ENCODE measurements at regions not wholly inside any gene's neighbourhood (a gene's known extent, or its start where the extent isn't known, plus 50 kb on each side); places are given as distances from the start of the nearest gene placed in this dataset.

GRCh38 chr18:79620576-79621165 lies 58.9 kb upstream of the CTDP1 start:
- Mint-ChIP-seq H3K4me1 (ENCODE audit: unreplicated experiment) (no peaks in the 10 kb centered on the region), H3K36me3 (ENCODE audit: unreplicated experiment) (no peaks in the 10 kb centered on the region), H3K9me3 (ENCODE audit: unreplicated experiment) (no peaks in the 10 kb centered on the region), H3K27ac (ENCODE audit: unreplicated experiment) (no peak overlapping the region), H3K4me3 (ENCODE audit: unreplicated experiment) (no peak overlapping the region), H3K27me3 (ENCODE audit: unreplicated experiment) (peaks cover 27% of the 10 kb centered on the region)
- no peak for TF ChIP-seq CTCF (IDR thresholded peaks at IDR 0.05)
- no peak for DNase-seq (ENCODE audit: extremely low spot score, unreplicated experiment)

- Mint-ChIP-seq H3K9me3 (ENCODE audit: unreplicated experiment) (no peaks in the 10 kb centered on the region), H3K27ac (ENCODE audit: unreplicated experiment) (no peak overlapping the region), H3K27me3 (ENCODE audit: unreplicated experiment) (peaks cover 33% of the 10 kb centered on the region), H3K4me1 (ENCODE audit: unreplicated experiment) (no peaks in the 10 kb centered on the region), H3K36me3 (ENCODE audit: unreplicated experiment) (no peaks in the 10 kb centered on the region), H3K4me3 (ENCODE audit: unreplicated experiment) (no peak overlapping the region)
- DNase-seq (ENCODE audit: extremely low spot score, unreplicated experiment) = no peak
- no peak for TF ChIP-seq CTCF (IDR thresholded peaks at IDR 0.05)
These were observed 58.1 kb upstream of the CTDP1 start for GRCh38 chr18:79621501-79621900.

GRCh38 chr18:79622004-79622403 lies 57.6 kb upstream of the CTDP1 start:
- Mint-ChIP-seq H3K27ac (ENCODE audit: unreplicated experiment) (no peak overlapping the region), H3K27me3 (ENCODE audit: unreplicated experiment) (peaks cover 38% of the 10 kb centered on the region), H3K4me1 (ENCODE audit: unreplicated experiment) (no peaks in the 10 kb centered on the region), H3K4me3 (ENCODE audit: unreplicated experiment) (no peak overlapping the region), H3K36me3 (ENCODE audit: unreplicated experiment) (no peaks in the 10 kb centered on the region), H3K9me3 (ENCODE audit: unreplicated experiment) (no peaks in the 10 kb centered on the region)
- DNase-seq (ENCODE audit: extremely low spot score, unreplicated experiment) = no peak
- no peak for TF ChIP-seq CTCF (IDR thresholded peaks at IDR 0.05)

- H3K9me3 Mint-ChIP-seq (ENCODE audit: unreplicated experiment) = no peaks in the 10 kb centered on the region
- DNase-seq (ENCODE audit: extremely low spot score, unreplicated experiment) = no peak
- H3K36me3 Mint-ChIP-seq (ENCODE audit: unreplicated experiment) = no peaks in the 10 kb centered on the region
- H3K4me3 Mint-ChIP-seq (ENCODE audit: unreplicated experiment) = no peak overlapping the region
- H3K27me3 Mint-ChIP-seq (ENCODE audit: unreplicated experiment) = peaks cover 56% of the 10 kb centered on the region
- no peak overlapping the region for H3K27ac Mint-ChIP-seq (ENCODE audit: unreplicated experiment)
- H3K4me1 Mint-ChIP-seq (ENCODE audit: unreplicated experiment) = no peaks in the 10 kb centered on the region
- no peak for TF ChIP-seq CTCF (IDR thresholded peaks at IDR 0.05)
These were observed 55.0 kb upstream of the CTDP1 start for GRCh38 chr18:79624356-79625170.

GRCh38 chr18:79625195-79625923 lies 54.2 kb upstream of the CTDP1 start:
- no peak for DNase-seq (ENCODE audit: extremely low spot score, unreplicated experiment)
- Mint-ChIP-seq H3K9me3 (ENCODE audit: unreplicated experiment) (no peaks in the 10 kb centered on the region), H3K4me1 (ENCODE audit: unreplicated experiment) (no peaks in the 10 kb centered on the region), H3K4me3 (ENCODE audit: unreplicated experiment) (no peak overlapping the region), H3K27me3 (ENCODE audit: unreplicated experiment) (peaks cover 60% of the 10 kb centered on the region), H3K27ac (ENCODE audit: unreplicated experiment) (no peak overlapping the region), H3K36me3 (ENCODE audit: unreplicated experiment) (no peaks in the 10 kb centered on the region)
- no peak for TF ChIP-seq CTCF (IDR thresholded peaks at IDR 0.05)

Measured in osteocyte (in vitro differentiated cells).